MM.1S (cell line): ENCODE measurements at regions not wholly inside any gene's neighbourhood (a gene's known extent, or its start where the extent isn't known, plus 50 kb on each side); places are given as distances from the start of the nearest gene placed in this dataset.

Experiments used
- EZH2 ChIP-seq: fragments of 300-600 bp; sonication (generic); optimal IDR thresholded peaks from 2 replicates; pipeline ENCODE3; 2017; ENCODE audit warnings: low read depth, mild to moderate bottlenecking, antibody characterized with exemption, low read length, mixed read lengths
- TF ChIP-seq, protein P1 (sequence below): fragments of 300-600 bp; sonication (generic); IDR thresholded peaks from 2 replicates; pipeline ENCODE4 v1.5.1; 2016; ENCODE audit warnings: antibody characterized with exemption, low read length, mixed read lengths

DNA sequence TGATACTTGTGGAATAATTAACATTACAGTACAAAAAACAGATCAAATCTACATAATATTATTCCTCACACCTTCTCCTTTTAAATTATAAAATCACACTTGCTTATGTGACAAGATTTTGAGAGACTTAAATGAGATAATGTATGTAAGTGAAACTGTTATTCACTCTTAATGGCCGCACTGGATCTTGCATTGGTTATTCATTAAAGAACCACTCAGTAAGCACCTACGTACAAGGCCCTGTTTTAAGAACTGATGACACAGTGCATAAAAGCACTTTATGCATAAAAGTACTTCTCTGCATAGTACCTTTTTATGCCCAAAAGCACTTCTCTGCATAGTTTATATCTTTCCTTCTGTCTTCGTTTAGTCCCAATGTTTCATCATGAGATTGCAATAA, 172.1 kb downstream of the GOLGA6L6 start:
- TF ChIP-seq, protein P1, sequence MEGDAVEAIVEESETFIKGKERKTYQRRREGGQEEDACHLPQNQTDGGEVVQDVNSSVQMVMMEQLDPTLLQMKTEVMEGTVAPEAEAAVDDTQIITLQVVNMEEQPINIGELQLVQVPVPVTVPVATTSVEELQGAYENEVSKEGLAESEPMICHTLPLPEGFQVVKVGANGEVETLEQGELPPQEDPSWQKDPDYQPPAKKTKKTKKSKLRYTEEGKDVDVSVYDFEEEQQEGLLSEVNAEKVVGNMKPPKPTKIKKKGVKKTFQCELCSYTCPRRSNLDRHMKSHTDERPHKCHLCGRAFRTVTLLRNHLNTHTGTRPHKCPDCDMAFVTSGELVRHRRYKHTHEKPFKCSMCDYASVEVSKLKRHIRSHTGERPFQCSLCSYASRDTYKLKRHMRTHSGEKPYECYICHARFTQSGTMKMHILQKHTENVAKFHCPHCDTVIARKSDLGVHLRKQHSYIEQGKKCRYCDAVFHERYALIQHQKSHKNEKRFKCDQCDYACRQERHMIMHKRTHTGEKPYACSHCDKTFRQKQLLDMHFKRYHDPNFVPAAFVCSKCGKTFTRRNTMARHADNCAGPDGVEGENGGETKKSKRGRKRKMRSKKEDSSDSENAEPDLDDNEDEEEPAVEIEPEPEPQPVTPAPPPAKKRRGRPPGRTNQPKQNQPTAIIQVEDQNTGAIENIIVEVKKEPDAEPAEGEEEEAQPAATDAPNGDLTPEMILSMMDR, result no peak
- TF ChIP-seq EZH2, result no peak
